GM12874 (cell line): ENCODE measurements at regions not wholly inside any gene's neighbourhood (a gene's known extent, or its start where the extent isn't known, plus 50 kb on each side); places are given as distances from the start of the nearest gene placed in this dataset.

Experiments
- CTCF ChIP-seq: IDR thresholded peaks from 2 replicates; pipeline ENCODE4 v1.5.1; 2011; ENCODE audit warnings: low read depth, mild to moderate bottlenecking, control low read depth, low read length, moderate library complexity; ENCODE audit not compliant: insufficient read depth

- no peak for TF ChIP-seq CTCF
Measured at GRCh38 chr11:19338375-19338774, 97.6 kb upstream of the E2F8 start.

GRCh38 chr11:19337779-19338178 is 97.0 kb upstream of the E2F8 start:
- TF ChIP-seq CTCF: no peak

GRCh38 chr11:19336331-19336730 is 95.6 kb upstream of the E2F8 start:
- no peak for TF ChIP-seq CTCF

GRCh38 chr11:19332476-19332875 is 91.7 kb upstream of the E2F8 start:
- no peak for TF ChIP-seq CTCF

- TF ChIP-seq CTCF: no peak
Measured at GRCh38 chr11:19330416-19330815, 89.7 kb upstream of the E2F8 start.

GRCh38 chr11:19329970-19330369 is 89.2 kb upstream of the E2F8 start:
- no peak for TF ChIP-seq CTCF

GRCh38 chr11:19328586-19329311 is 88.0 kb upstream of the E2F8 start:
- no peak for TF ChIP-seq CTCF
